ELR (cell line): ENCODE measurements at regions not wholly inside any gene's neighbourhood (a gene's known extent, or its start where the extent isn't known, plus 50 kb on each side); places are given as distances from the start of the nearest gene placed in this dataset.
A peak's percentile ranks its signal among the peaks of the same experiment; 100 is the strongest.

Experiments
- DNase-seq: peaks from one replicate; pipeline ENCODE4 v3.0.0-alpha.2; 2015; ENCODE audit warnings: low read depth

GRCh38 chr9:99537996-99538395, 283.7 kb upstream of the NR4A3 start:
- DNase-seq, result no peak

- no peak for DNase-seq
Observed at GRCh38 chr9:99544526-99544925, 277.2 kb upstream of the NR4A3 start.

GRCh38 chr9:99549441-99549840, 272.2 kb upstream of the NR4A3 start:
- no peak for DNase-seq

GRCh38 chr9:99555792-99556191, 265.9 kb upstream of the NR4A3 start:
- DNase-seq, result no peak

- no peak for DNase-seq
Observed at GRCh38 chr9:99556998-99557397, 264.7 kb upstream of the NR4A3 start.

GRCh38 chr9:99557816-99558215, 263.9 kb upstream of the NR4A3 start:
- DNase-seq, result no peak

GRCh38 chr9:99559776-99560175, 261.9 kb upstream of the NR4A3 start:
- DNase-seq, result no peak

GRCh38 chr9:99560561-99560960, 261.1 kb upstream of the NR4A3 start:
- DNase-seq, result no peak

GRCh38 chr9:99561509-99561917, 260.2 kb upstream of the NR4A3 start:
- no peak for DNase-seq

GRCh38 chr9:99561961-99562565, 259.6 kb upstream of the NR4A3 start:
- no peak for DNase-seq

GRCh38 chr9:99563364-99563763, 258.3 kb upstream of the NR4A3 start:
- peak; percentile 19 for DNase-seq

- no peak for DNase-seq
Observed at GRCh38 chr9:99565203-99565602, 256.5 kb upstream of the NR4A3 start.

GRCh38 chr9:99567436-99567835, 254.2 kb upstream of the NR4A3 start:
- DNase-seq, result no peak

GRCh38 chr9:99569840-99570239, 251.8 kb upstream of the NR4A3 start:
- DNase-seq, result no peak

- DNase-seq, result no peak
Observed at GRCh38 chr9:99572567-99572966, 249.1 kb upstream of the NR4A3 start.

- DNase-seq, result no peak
Observed at GRCh38 chr9:99573085-99573484, 248.6 kb upstream of the NR4A3 start.

GRCh38 chr9:99573886-99574285, 247.8 kb upstream of the NR4A3 start:
- no peak for DNase-seq

GRCh38 chr9:99576002-99576401, 245.7 kb upstream of the NR4A3 start:
- DNase-seq, result no peak

- no peak for DNase-seq
Observed at GRCh38 chr9:99576876-99577275, 244.8 kb upstream of the NR4A3 start.

- no peak for DNase-seq
Observed at GRCh38 chr9:99577351-99577750, 244.3 kb upstream of the NR4A3 start.

GRCh38 chr9:99578666-99579065, 243.0 kb upstream of the NR4A3 start:
- no peak for DNase-seq

- DNase-seq, result no peak
Observed at GRCh38 chr9:99579964-99580363, 241.7 kb upstream of the NR4A3 start.

GRCh38 chr9:99582814-99583213, 238.9 kb upstream of the NR4A3 start:
- DNase-seq, result no peak

GRCh38 chr9:99588299-99588698, 233.4 kb upstream of the NR4A3 start:
- DNase-seq, result no peak

- DNase-seq, result no peak
Observed at GRCh38 chr9:99588747-99589146, 232.9 kb upstream of the NR4A3 start.
